NT2/D1 (cell line): ENCODE measurements at regions not wholly inside any gene's neighbourhood (a gene's known extent, or its start where the extent isn't known, plus 50 kb on each side); places are given as distances from the start of the nearest gene placed in this dataset.

ENCODE experiments used
- DNase-seq: peaks from one replicate; pipeline ENCODE4 v3.0.0-alpha.2; 2011; ENCODE audit warnings: low read depth, low spot score
- H3K27me3 ChIP-seq: 2 replicates; pipeline ENCODE4 v1.6.0; 2011; ENCODE audit warnings: mild to moderate bottlenecking; ENCODE audit not compliant: insufficient read length, insufficient read depth
- H3K36me3 ChIP-seq: 2 replicates; pipeline ENCODE4 v1.6.1; 2011; ENCODE audit warnings: mild to moderate bottlenecking, low read length, mixed read lengths; ENCODE audit not compliant: insufficient read depth, insufficient read length
- H3K4me1 ChIP-seq: 2 replicates; pipeline ENCODE4 v1.5.1; 2011; ENCODE audit not compliant: insufficient read depth, insufficient read length
- H3K4me3 ChIP-seq: 2 replicates; pipeline ENCODE4 v1.5.1; 2011; ENCODE audit warnings: low read depth; ENCODE audit not compliant: insufficient read length
- H3K9ac ChIP-seq: 2 replicates; pipeline ENCODE4 v1.6.0; 2011; ENCODE audit warnings: low read depth; ENCODE audit not compliant: insufficient read length
- H3K9me3 ChIP-seq: 2 replicates; pipeline ENCODE4 v1.5.1; 2011; ENCODE audit warnings: mild to moderate bottlenecking, low read length; ENCODE audit not compliant: insufficient read depth
- SUZ12 ChIP-seq: IDR thresholded peaks from 2 replicates; pipeline ENCODE4 v1.6.1; 2011; ENCODE audit not compliant: insufficient read length, insufficient read depth; ENCODE audit errors: extremely low read depth
- YY1 ChIP-seq: IDR thresholded peaks from 2 replicates; pipeline ENCODE4 v1.6.1; 2011; ENCODE audit not compliant: insufficient read length, insufficient read depth
- ZNF274 ChIP-seq: IDR thresholded peaks from 2 replicates; pipeline ENCODE4 v1.6.1; 2011; ENCODE audit warnings: mild to moderate bottlenecking, low read depth, low read length

DNA sequence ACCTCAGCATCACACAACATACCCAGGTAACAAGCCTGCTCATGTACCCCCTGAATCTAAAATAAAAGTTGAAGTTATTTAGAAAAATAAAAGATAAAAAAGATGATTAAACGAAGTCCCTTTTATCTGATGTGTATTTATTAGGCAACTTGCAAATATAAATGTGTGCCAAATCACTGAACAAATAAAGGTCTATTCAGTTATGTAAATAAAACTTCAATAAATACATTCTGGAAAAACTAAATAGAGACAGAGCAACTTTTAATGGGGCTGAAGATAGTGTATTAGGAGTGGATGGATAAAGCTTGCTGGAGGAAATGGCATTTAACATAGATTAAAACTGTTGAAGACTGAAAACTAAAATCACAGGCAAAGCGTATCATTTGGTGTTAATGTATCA, 678.0 kb upstream of the GRM7 start:
- no peak overlapping the region for H3K4me3 ChIP-seq
- H3K9ac ChIP-seq, result no peak overlapping the region
- no peaks in the 10 kb centered on the region for H3K27me3 ChIP-seq
- TF ChIP-seq SUZ12 (no peak), ZNF274 (no peak), YY1 (no peak)
- no peaks in the 10 kb centered on the region for H3K9me3 ChIP-seq
- no peaks in the 10 kb centered on the region for H3K36me3 ChIP-seq
- no peak for DNase-seq
- no peaks in the 10 kb centered on the region for H3K4me1 ChIP-seq

DNA sequence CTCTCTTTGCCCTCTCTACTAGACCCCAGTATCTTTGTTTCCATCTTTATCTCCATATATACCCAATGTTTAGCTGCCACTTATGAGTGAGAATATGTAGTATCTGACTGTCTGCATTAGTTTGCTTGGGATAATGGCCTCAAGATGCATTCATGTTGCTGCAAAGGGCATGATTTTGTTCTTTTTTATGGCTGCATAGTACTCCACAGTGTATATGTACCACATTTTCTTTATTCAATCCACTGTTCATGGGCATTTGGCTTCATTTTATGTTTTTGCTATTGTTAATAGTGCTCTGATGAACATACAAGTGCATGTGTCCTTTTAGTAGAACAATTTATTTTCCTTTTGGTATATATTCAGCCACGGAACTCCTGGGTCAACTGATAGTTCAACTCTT, 671.5 kb upstream of the GRM7 start:
- H3K36me3 ChIP-seq, result no peaks in the 10 kb centered on the region
- no peak overlapping the region for H3K9ac ChIP-seq
- TF ChIP-seq YY1 (no peak), ZNF274 (no peak), SUZ12 (no peak)
- H3K9me3 ChIP-seq, result 0 out of 2 replicates have a peak, but pooled peaks cover 4% of the 10 kb centered on the region
- H3K27me3 ChIP-seq, result no peaks in the 10 kb centered on the region
- DNase-seq, result no peak
- H3K4me3 ChIP-seq, result no peak overlapping the region
- no peaks in the 10 kb centered on the region for H3K4me1 ChIP-seq

DNA sequence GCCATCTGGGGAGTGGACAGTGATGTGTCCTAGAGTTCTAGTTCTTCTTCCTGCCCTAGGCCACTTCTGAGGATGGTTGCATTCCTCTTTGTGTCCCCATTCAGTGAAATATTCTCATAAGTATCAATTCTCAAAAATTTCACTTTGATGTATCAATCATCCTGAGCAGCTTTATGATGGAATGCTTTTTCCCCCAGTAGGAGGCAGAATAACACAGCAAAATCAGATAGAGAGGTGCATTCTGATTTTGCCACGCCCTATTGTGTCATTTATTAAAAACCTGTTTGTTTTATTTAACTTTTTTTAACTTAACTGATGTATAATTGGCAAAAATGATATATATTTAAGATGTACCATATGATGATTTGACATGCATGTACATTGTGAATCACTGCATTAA, 656.0 kb upstream of the GRM7 start:
- no peaks in the 10 kb centered on the region for H3K27me3 ChIP-seq
- no peaks in the 10 kb centered on the region for H3K9me3 ChIP-seq
- no peak overlapping the region for H3K4me3 ChIP-seq
- no peak for DNase-seq
- no peaks in the 10 kb centered on the region for H3K4me1 ChIP-seq
- no peaks in the 10 kb centered on the region for H3K36me3 ChIP-seq
- no peak for TF ChIP-seq ZNF274
- TF ChIP-seq SUZ12, result no peak
- TF ChIP-seq YY1, result no peak
- no peak overlapping the region for H3K9ac ChIP-seq

DNA sequence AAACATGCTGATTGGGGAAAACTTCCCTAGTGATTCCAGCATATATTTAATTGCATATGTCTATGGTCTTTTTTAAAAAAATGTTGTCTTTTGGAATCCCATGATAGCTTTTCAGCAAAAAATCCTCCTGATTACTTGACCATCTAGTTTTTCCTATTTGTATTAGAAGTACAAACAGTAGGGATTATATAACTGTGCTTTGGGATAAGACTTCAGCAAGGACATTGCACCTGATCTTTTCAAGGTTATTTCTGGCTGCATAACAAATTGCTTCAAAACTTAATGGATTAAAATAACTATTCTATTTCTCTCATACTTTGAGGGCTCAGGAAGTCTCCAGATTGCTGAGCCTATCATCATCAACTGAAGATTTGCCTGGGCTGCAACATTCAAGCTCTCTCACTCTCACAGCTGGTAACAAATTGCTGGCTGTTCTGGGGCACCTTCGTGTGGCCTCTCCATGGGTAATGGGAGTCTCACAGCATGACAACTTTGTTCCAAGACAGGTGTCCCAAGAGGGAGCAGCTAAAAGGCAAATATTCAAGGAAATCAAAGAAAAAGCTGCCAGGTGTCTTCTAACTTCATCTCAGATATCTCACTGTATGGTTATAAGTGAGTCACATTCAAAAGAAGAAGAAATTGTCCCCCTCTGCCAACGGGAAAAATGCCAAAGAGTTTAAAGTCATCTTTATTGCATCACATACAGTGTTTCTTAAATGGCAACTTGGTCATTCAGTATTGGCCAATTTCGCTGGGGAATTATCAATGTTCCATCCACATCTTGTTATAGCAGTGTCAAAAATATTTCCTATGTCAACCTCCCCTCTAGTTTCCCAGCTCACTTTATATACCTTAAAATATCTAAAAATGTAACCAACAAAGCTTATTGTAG, 644.5 kb upstream of the GRM7 start:
- Histone ChIP-seq H3K9ac (no peak overlapping the region), H3K9me3 (no peaks in the 10 kb centered on the region), H3K4me3 (no peak overlapping the region), H3K27me3 (no peaks in the 10 kb centered on the region), H3K4me1 (no peaks in the 10 kb centered on the region), H3K36me3 (no peaks in the 10 kb centered on the region)
- TF ChIP-seq ZNF274, result no peak
- TF ChIP-seq YY1, result no peak
- no peak for TF ChIP-seq SUZ12
- no peak for DNase-seq

DNA sequence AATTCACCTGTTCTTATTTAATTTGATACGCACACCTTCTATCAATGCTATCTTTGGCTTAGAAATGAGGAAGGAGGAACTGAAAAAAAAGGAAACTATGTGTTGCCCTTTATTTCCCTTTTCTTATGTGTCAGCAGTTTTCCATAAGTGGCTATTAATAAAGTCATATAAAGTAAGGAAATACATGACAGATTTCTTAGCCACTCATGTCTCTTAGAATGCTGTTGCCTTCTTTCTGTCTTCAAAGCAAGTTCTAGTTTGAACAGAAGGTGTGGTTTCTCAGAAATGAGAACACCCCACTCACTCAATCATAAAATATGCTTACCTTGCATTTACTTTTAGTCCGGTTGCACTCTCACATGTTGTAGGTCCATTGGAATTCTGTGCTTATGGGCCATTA, 640.5 kb upstream of the GRM7 start:
- Histone ChIP-seq H3K36me3 (no peaks in the 10 kb centered on the region), H3K27me3 (no peaks in the 10 kb centered on the region), H3K9me3 (no peaks in the 10 kb centered on the region), H3K9ac (no peak overlapping the region), H3K4me1 (no peaks in the 10 kb centered on the region), H3K4me3 (no peak overlapping the region)
- TF ChIP-seq YY1 (no peak), ZNF274 (no peak), SUZ12 (no peak)
- DNase-seq, result no peak

DNA sequence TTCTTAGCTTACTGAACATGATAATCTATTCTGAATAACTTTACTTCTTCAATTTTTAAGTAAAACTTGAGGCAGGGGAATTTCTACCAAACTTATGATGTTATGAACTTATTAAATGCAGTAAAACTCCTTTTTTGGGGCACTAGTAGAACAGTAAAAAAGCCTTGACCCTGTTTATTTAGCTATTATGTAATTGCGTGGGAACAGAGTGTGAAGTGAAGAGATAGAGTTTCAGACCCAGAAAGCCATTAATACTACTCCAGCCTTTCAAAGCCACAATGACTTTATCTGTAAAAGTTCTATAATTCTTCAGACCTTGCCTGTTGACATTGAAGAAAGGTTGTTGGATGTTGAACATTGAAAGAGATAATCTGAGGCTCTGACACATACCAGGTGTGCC, 638.8 kb upstream of the GRM7 start:
- no peak overlapping the region for H3K4me3 ChIP-seq
- no peaks in the 10 kb centered on the region for H3K27me3 ChIP-seq
- no peaks in the 10 kb centered on the region for H3K36me3 ChIP-seq
- no peak for DNase-seq
- H3K9me3 ChIP-seq, result no peaks in the 10 kb centered on the region
- no peak overlapping the region for H3K9ac ChIP-seq
- TF ChIP-seq SUZ12 (no peak), YY1 (no peak), ZNF274 (no peak)
- no peaks in the 10 kb centered on the region for H3K4me1 ChIP-seq

DNA sequence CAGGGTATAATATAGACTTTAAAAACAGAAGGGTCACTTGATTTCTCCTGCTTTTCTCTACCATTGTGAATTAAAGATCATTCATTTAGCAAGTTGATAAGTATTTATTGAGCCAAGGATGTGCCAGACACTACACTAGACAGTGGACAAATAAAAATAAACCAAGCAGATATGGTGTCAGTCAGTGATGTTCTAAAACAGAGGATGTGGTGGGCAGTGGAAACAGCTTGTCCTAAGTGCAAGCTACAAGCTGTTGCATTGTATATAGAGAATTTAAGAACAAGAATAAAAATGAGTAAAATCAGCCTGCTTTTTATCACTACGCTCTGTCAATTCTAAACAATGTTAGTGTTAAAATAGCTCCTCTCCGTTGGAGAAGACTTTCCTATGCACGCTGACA, 637.3 kb upstream of the GRM7 start:
- Histone ChIP-seq H3K4me3 (no peak overlapping the region), H3K9me3 (no peaks in the 10 kb centered on the region), H3K27me3 (no peaks in the 10 kb centered on the region), H3K9ac (no peak overlapping the region), H3K4me1 (no peaks in the 10 kb centered on the region), H3K36me3 (no peaks in the 10 kb centered on the region)
- TF ChIP-seq ZNF274, result no peak
- no peak for TF ChIP-seq SUZ12
- TF ChIP-seq YY1, result no peak
- no peak for DNase-seq
